NCI-H187 treated with DMSO at 0.1 percent for 48 hours (cell line): ENCODE measurements at regions not wholly inside any gene's neighbourhood (a gene's known extent, or its start where the extent isn't known, plus 50 kb on each side); places are given as distances from the start of the nearest gene placed in this dataset.

Experiments used
- DNase-seq: peaks from one replicate; lab custom pipeline; 2025; lab: John Stamatoyannopoulos, UW

DNA sequence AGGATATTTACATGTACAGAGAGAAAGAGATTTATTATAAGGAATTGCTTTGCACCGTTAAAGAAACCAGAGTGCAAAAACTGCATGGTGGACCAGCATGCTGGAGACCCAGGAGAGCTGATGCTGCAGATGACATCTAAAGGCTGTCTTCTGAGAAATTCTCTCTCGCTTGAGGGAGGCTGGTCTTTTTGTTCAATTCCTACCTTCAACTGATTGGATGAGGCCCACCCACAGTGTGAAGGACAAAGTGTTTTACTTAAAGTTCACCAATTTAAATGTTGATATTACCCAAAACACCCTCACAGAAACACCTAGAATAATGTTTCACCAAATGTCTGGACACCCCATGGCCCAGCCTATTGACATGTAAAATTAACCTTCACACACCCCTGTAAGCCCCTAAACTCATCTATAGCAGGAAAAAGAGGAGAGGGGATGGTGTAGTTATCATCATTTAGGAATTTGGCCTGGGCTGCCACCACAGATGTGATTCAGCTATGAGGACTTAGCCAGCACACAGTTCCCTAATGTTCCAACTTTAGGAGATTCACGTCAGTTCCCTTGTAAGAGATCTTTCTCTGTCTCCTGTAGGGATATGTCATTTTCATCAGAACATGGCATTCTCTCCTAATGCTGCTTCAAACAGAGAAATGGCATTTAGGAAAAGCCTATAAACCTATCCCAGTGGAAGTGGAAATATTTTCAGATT lies 358.2 kb upstream of the TLE4 start:
- no peak for DNase-seq

DNA sequence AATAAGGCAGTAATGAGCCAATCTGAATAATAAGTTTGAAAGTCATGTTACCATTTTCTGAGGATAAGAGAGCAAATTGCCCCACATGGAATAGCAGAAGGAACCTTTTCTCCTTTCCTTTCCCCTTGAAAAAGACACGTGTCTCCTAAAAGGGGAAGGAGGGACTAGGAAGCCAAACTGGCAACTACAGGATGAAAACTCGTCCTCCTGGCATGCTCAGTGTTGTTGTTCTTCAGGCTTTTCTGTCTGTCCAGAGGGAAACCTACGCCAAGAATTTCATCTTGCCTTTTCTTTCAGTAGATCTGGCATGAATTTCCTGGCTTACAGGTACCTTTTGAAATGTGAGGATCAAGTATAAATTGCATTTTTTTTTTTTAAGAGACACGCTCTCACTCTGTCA lies 355.9 kb upstream of the TLE4 start:
- no peak for DNase-seq

DNA sequence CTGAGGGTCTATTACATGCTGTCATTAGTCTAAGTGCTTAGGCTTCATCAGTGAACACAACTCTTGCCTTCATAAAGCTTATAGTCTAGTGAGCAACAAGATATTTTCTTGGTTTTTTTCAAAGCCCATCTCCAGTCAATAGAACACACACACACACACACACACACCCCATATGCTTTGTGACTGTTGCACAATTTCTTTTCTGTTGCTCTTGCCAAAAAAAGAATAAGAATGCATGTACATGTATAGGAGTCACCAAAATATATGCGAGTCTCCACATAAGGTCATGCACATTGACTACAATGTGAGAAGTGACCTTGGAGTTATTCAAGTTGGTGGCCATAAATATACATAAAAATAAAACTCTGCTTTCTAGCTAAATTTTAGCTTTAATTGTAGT lies 351.5 kb upstream of the TLE4 start:
- no peak for DNase-seq

DNA sequence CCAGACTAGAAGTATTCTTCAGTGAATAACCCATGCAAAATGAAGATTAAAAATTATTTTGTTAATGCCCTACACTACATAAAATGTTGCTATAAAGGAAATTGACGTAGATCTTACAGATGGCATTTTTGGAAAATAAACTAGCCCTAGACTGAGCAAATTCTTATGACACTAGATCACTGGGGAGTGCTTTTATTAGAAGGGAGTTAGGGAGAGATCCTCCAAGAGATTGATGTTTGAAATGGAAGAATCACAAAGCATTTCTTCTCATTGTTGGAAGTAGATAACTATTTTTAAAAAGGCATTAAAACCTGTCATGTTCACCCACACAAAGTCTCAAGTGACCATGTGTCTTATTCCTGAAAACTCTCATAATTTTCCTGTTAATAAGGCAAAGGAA lies 351.1 kb upstream of the TLE4 start:
- DNase-seq, result no peak

DNA sequence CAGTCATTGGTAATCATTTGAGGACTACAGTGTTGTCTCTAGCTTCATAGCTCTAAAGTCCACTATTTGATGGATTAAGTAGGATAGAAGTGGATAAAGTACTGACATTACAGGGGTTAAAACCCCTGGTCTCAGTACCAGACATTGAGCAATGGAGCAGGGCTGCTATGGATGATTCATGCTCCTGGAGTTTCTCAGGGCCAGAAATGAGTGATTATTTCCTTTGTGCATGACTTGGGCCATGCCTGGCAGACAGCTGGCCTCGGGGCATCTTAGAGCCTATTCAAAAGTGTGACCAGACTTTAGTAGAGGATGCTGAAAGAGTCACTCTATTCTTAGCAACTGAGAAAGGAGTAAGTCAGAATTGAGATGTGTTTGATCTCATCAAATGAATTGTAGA lies 350.7 kb upstream of the TLE4 start:
- no peak for DNase-seq

DNA sequence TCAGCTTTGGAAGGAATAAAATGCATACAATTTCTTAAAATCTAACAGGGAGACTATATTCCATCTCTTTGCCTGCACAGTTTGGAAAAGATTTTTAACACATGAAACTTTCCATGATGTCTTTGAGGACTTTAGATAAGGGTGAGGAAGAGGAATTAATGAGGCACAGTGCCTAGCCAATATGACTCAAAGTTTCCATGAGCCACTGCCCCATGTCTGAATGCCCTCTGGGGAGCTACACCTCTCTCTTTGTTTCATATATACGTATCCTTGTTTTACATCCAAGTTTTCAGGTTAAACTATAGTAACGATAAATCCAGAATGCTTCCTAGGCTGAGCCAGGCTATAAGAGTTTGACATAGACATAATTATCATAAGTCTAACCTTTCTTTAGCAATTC lies 349.3 kb upstream of the TLE4 start:
- no peak for DNase-seq

DNA sequence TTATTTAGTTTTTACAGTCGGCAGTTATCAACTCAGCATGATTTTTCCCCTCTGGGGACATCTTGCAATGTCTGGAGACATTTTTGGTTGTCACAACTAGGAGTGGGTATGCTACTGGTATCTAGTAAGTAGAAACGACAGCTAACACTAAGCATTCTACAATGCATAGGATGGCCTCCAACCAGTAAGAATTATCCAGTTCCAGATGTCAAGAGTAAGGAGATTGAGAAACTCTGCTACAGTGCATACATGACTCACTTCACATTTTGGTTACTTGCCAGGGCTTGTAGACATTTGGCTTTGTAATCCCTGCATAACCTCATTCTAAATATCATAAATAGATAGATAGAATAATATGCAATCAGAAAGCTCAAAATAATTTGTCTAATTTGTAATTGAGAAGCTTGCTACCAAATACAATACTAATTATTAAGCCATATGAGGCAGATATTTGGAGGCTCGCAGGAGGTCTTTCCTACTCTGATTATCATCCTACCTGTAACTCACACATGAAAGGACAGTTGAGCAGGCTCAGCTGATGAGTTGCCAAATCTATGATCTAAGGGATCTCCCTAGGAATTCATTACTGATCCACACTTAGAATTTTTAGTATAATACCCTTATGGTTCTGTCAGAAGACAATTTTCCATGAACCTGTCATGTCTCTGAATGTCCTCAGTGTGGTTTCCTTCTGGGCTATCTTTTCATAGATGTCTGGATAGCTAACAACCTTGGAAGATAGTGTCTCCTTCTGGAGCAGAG lies 346.9 kb upstream of the TLE4 start:
- no peak for DNase-seq

DNA sequence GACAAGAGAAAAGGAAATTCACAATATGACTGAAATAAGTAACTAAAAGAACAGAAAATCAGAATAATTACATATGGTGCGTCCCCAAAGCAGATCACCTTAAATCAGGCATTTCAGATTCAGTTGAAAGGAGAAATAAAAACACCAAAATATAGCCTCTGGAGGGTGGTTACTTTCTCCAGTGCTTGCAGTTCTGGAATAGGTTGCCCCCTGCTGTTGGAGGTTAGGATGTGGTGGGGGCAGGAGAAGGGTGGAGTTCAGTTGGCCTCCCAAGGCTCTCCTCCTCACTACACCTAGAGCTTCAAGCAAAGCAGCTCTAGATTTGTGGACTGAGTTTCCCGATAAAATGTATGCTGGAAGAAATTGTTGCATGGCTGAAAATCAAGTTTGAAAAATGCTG lies 338.2 kb upstream of the TLE4 start:
- DNase-seq, result no peak

DNA sequence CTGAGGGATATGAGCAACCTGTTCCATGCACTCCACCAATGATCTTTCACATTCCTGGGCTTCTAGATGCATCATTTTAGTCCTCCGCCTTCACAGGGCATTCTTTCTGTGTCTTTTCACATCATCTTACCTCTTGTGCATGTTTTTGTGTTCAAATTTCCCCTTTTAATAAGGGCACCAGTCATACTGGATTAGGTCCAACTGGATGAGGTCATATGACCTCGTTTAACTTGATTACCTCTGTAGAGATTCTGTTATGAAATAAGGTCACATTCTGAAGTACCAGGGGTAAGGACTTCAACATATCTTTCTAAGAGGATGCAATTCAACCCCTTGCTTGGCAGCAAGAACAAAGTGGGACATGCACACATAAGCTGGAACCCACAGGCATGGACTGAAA lies 335.3 kb upstream of the TLE4 start:
- no peak for DNase-seq

DNA sequence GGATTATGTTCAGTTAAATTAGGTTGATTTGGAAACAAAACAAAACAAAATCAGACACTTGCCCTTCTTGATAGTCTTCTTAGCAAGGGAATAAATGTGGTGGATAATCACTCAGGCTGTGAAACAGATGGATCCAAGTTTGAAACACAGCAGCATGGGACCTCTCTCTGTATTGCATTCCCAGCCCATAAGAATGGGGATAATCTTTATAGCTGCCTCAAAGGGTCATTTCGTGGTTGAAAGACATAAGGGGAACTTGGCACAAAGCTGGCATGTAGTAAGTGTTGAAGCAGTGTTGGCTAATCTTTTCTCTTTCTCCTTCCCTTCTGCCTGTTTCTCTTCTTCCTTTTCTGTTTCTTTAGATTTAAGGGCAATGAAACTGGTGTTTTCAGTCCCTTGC lies 333.9 kb upstream of the TLE4 start:
- DNase-seq, result no peak

DNA sequence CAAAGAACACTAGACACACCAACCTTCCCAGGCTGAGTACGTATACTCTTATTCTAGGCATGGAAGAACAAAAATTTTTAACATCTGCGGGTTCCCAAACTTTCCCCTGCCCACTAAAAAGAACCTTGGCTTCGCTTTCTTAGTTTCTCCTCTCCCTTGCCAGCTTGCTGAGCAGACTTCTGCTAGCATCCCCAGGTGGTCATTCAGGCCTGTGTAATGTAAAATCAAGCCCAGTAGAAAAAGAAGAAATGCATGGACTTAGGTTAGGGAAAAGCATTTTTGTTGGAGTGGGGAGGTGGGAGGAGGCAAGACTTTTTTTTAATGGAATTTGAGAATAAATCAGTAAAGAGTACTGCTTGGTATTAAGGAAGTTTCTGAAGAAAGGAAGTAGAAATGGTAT lies 331.0 kb upstream of the TLE4 start:
- DNase-seq, result no peak

DNA sequence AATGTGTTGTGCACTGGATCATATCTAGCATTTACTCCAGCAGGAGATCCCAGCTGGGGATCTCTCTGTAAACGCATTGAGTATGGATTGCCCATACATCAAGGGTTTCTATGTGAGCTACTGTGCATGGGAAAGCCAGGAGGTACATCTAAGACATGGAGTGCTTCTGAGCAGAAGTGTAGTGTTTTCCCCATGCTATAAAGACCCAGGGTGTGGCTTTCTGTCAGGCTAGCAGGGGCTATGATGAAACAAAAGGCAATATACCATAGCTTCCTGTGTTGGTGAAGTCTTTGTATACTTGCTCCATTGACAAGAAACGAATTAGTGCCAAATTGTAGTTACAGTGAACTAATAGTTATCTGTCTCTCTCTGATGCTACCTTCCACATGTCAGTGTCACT lies 329.3 kb upstream of the TLE4 start:
- DNase-seq, result no peak

DNA sequence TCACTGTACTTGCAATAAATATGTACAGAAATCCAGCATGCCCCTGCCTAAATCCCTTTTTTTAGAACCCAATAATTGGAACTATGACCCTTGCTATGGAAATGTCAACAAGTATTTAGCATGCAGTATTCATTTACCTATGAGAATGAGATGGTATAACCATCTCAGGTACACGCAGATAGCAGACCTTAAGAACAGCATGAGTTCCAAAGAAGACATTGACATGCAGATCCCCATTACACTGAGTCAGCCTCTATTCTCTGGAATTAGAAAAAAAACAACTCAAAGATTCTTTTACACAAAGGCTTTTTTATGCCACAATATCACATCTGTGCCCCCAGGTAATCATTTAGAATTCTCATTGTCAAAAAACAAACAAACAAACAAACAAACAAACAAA lies 325.6 kb upstream of the TLE4 start:
- DNase-seq, result no peak

DNA sequence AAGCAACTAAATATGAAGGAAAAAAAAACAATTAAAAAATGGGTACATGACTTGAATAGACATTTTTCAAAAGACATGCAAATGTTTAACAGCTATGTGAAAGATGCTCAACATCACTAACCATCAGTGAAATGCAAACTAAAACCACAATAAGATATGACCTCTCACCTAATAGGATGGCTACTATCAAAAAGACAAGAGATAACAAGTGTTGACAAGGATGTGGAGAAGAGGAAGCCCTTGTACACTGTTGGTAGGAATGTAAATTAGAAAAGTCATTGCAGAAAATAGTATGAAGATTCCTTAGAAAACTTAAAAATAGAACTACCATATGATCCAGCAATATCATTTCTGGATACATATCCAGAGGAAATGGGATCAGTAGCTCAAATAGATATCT lies 324.7 kb upstream of the TLE4 start:
- no peak for DNase-seq

DNA sequence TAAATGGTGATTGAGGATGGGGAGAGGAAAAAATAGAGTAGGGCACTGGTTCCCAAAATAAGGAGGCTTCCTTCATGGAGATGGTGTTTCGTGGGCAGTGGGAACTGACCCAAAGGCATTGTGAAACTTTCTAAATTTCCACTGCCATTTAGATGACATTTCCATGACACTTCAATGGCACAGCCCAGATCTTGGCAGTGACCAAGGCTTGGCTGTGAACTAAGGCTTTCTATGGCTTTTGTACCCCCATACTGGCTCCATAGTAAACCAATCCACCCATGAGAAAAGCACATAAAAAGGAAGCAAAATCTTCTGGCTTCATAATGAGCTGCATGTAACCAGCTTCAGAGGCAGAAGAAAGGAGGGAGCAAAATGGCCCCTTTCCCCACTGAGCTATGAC lies 321.0 kb upstream of the TLE4 start:
- DNase-seq, result no peak

DNA sequence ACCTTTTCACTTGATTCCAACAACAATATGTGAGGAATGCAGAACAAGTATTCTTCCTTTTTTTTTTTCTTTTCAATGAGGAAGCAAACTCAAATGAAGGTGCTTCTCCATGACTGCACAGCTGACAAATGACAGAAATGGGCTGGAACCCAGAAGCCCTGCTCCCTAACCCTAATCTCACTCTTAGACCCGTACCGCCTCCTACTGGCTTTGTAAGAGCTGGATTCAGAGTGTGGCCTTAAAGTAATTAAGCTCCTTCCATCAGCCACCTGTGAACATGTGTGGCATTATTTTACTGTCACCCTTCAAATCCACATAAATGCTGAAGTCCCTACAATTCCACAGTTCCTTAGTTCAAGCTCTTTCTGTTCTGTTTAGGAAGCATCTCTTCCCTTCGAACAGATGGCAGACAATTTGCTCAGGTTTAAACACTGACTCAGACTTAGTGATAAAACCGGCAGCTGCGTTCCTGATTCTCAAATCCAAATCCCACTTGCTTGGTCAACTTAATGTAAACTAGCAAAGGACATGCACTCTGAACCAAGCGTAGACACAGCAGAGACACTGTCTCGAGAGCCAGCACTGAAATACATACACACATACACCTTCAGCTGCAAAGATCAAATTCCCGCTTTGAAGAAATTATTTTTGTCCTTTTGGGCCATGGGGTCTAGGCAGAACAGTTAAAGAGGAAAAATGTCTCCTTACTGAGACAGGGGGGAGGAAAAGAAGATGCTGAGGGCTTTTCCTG lies 316.7 kb upstream of the TLE4 start:
- no peak for DNase-seq

DNA sequence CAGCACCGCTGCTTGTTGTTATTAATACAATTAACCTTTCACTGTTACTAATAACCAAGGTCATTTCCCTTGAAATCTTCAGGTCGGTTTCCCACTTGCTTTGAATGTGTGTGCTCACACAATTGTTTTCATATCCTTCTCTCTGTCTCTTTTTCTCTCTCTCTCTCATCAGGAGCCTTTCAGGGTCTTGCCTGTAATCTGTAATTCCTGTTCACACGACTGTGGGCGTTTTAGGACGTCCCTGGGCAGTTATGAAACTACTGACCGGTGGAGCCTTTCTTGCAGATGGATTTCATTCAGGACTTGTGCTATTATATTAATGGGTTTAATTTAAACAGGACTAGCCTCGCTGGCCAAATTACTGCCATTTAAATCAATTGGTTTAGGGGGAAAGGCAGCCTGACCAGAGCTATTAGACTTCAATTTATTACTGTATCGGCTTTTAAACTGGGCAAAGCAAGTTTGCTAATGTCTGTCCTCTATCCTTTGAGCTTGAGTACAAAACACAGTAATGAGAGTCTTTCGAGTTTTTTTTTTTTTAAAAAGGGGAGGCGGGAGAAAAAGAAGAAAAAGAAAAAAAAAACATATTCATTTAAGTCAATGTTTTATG lies 316.0 kb upstream of the TLE4 start:
- no peak for DNase-seq

DNA sequence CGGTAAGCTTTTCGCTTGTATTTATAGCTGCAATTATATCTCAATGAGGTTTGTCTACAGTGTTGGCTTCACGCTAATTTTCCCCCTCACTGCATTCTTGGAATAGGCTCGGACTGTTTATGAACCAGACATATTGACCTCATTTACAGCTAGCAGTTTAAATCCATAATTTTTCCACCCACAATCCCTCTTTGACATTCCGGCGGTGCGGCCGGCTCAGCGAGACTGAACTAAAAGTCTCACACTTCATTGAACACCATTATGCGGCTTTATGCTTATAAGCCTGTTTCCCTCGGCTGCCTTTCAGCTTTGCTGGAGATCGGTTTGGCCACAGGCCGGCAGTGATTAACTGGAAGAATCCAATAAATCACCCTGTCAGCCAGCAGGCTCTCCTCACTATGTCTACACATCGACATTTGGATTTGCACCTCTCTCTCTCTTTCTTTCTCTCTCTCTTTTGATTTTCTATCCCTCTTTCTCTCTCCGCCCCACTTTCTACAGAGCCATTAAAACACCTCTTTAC lies 315.0 kb upstream of the TLE4 start:
- peak; percentile 52 for DNase-seq

DNA sequence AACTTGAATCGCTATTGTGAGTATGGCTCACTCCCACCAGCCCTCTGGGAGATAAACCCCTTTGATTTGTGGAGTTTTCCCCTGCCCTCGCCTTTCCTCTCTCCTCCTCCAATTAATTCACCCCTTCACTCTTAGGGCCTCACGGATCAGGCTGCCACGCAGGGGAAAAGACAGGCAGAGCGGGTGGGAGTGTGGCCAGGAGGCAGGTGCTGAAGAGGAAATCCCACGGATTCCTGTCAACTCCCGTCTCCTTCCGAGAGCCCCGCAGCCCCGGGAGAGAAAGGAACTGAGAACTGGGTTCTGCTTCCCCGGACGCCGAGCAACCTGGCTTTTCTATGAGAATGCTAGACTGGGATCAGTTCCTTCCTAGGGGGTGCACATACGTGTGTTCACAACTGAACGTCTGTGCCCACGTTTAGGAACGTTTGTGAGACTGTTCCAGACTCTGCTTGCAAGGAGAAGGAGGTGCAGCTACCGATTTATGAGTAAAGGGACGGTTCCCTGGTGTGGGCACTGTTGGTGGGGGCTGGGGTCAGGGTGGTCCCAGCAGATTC lies 314.5 kb upstream of the TLE4 start:
- no peak for DNase-seq

DNA sequence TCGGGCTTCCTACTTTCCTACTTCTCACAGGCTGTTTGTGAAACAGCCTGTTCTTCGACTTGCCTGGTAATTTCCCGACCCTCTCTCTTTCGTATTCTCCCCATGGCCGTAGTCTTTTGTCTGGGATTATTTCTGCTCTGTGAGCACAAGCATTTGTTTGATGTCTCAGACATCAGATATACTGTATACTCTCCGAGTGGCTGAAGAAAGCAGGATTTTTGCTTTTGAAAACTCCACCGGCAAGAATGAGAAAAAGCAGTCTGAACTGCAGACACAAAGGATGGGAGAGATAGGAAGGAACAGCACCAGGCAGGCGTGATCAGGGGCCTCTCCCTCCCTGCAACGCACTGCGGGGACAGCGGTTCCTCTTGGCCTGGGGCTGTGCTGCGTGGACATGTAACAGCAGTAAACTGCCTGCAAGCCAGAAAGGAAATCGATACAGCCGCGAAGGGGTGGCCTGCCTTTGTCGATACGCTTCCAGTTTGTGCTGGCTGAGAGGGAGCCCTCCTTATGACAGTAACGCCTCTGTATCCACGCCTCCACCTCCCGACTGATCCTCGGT lies 313.9 kb upstream of the TLE4 start:
- DNase-seq, result no peak

DNA sequence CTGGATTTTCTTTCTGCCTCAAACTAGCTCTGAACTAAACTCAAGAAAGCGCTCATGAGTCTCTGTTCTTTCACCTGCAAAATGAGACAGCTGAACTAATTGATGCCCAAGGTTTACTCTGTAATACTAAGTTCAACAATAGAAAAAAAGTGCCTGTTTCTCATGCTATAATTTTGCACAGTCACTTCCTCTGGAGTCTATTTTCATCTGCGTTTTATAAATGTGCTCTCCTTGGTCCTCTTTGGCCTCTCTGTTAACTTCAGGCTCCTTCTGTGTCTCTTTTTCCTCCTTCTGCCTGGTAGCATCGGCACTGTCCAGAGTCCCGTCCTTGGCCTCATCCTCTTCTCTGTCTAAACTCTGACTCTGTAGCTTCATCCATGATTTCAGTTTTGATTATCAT lies 311.9 kb upstream of the TLE4 start:
- DNase-seq, result no peak

DNA sequence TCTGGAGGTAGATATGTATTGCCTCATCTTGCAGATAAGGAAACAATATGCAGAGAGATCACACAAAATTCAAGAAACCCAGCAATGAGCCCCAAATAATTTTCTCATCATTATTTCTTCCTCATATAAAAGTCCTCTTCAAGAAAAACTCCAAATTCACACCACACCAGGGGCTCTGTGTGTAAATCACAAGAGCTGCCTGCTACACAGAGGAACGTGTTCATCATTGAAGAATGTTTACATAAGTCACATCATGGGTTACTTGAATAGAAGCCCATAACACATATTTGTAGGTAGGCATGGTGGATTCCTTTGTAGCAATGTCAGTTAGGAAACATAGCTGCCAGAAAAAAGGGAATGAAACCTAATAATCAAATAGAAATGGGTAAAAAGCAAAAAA lies 308.1 kb upstream of the TLE4 start:
- DNase-seq, result no peak
